CD4-positive, alpha-beta T cell treated with Interleukin-17A for 4 hours (primary cell): ENCODE measurements at regions not wholly inside any gene's neighbourhood (a gene's known extent, or its start where the extent isn't known, plus 50 kb on each side); places are given as distances from the start of the nearest gene placed in this dataset.
A peak's percentile ranks its signal among the peaks of the same experiment; 100 is the strongest.

ENCODE experiments used
- DNase-seq: peaks from one replicate; pipeline ENCODE4 v3.0.0-alpha.2; 2020; ENCODE audit warnings: mixed read lengths

DNA sequence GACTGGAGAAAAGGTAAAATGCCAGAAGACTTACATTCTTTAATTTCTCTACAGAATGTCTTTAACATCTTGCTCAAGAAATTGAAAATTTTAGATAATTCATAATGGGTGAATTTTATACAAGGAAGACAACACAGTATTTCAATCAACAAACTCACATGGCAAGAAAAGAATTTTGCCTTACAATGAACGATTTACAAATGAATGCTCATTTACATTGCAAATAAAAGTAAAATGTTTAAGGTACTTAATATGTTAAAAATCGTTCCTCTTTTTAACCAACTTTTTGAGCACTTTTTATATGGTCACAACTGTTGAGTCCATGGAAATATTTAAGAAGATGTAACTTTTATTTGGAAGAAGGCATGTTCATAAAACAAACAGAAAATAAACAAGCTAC is 174.8 kb upstream of the UBE2E2 start:
- DNase-seq = no peak

DNA sequence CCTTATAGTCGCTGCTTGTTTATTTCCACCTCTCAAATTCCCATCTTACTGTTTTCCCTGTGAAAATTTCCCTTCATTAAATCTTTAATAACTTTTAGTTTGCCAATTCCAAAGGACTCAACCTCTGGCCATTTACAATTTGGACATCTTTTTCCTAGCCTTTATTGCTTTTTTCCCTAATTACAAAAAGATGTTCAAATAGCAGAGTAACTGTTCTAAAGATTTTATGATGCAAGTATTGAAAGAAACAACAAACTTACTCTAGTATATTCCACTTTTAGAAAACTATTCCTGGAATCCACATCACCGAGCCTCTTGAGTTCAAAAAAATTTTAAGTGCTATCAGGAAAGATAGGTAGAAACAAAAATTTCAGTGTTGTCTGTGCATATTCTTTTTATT is 174.1 kb upstream of the UBE2E2 start:
- DNase-seq = no peak

DNA sequence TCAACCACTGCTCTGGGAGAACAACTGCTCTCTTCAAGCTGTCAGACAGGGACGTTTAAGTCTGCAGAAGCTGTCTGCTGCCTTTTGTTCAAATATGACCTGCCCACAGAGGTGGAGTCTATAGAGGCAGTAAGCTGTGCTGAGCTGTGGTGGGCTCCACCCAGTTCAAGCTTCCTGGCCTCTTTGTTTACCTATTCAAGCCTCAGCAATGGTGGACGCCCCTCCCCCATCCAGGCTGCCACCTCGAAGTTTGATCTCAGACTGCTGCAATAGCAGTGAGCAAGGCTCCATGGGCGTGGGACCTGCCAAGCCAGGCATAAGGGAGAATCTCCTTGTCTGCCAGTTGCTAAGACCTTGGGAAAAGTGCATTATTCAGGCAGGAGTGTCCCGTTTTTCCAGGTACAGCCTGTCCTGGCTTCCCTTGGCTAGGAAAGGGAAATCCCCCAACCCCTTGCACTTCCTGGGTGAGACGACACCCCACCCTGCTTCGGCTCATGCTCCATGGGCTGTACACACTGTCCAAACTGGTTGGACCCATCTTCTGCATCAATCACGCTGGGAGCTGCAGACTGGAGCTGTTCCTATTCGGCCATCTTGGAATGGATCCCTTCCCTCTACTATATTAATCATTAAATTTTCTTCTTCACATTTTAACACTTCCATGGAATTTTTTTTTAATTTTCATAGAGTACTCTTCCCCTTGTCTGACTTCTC is 167.0 kb upstream of the UBE2E2 start:
- DNase-seq = peak; percentile 20

DNA sequence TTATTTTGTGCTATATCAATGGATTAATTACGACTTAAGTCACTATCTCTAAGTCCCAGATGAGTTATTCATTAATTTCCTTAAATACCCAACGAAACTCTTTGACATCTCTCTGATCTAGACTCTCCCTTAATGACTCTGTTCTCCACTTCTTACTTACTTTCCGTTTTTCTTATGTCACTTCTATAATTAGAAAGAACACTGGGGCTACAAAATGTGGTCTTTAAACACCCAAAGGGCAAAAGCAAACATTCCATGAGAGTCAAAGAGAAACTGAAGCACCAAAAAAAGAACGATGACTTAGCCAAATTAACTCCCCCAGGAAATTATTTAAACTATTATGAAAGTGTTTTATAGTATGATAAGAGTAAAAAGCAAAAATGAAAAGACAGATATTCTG is 166.4 kb upstream of the UBE2E2 start:
- no peak for DNase-seq

DNA sequence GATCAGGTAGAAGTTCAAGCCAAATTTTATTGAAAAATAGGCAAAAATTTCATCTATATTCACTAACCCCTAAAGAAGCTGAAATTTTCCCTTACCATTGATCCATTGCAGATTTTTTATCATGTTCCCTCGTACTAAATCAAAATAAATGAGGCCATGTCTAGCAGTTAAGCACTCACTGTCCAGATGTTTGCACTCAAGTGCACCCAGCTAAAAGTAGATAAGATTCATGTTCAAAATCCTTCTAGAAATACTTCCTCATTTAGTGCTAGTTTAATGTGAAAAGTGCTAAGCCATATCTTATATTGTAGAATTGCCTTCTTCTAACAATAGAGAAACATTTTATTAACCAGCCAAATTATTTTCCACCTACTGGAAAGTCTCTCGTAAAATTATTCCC is 164.7 kb upstream of the UBE2E2 start:
- DNase-seq = no peak

DNA sequence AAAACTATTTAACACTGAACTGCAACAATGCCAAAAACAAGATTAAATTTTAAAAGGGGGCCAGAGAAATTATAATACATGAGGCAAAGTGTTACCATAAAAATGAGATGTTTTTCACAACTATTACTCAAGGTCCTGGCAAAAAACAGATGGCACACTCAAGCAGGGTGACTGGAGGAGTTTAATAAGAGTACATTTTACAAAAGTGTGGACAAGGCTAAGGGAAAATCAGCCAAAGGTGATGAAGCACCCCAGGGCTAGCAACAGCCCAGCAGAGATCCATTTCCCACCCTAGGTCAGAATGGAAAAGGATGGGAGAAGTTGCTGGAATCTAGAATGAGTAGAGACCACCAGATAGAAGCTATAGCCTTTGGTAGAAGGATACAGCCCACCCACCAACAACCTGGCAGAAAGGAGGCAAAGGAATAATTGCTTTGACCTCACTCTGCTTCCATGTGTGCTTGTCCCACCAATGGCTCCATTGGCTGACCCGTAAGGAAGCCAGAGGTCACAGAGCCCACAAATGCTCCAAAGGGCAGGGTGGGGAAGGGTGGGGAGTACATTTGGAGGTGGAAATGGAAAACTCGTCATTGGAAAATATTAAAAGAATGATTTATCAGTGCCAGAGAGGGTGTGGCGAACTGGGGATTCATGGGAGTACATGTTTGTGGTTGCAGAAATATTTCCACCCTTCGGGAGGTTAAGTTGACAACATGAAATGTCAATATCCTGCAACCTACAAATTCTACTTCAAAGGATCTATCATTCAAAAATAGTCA is 161.0 kb upstream of the UBE2E2 start:
- DNase-seq = no peak

DNA sequence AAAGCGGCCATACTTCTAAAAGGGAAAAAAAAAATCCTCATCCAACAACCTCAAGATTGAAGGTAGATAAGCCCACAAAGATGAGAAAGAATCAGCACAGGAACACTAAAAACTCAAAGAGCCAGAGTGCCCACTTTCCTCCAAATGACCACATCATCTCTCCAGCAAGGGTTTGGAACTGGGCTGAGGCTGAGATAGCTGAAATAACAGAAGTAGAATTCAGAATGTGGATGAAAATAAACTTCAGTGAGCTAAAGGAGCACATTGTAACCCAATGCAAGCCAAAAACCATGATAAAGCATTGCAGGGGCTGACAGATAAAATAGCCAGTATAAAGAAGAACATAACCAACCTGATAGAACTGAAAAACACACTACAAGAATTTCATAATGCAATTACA is 158.7 kb upstream of the UBE2E2 start:
- no peak for DNase-seq

DNA sequence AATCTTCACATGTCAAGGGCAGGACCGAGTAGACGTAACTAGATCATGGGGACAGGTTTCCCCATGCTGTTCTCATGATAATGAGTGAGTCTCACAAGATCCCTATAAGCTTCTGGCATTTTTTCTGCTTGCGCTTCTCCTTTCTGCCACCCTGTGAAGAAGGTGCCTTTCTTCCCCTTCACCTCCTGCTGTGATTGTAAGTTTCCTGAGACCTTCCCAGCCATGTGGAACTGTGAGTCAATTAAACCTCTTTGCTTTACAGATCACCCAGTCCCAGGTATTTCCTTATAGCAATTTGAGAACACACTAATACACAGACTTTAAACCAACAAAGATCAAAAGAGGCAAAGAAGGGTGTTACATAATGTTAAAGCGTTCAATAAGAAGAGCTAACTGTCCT is 156.6 kb upstream of the UBE2E2 start:
- DNase-seq = no peak

DNA sequence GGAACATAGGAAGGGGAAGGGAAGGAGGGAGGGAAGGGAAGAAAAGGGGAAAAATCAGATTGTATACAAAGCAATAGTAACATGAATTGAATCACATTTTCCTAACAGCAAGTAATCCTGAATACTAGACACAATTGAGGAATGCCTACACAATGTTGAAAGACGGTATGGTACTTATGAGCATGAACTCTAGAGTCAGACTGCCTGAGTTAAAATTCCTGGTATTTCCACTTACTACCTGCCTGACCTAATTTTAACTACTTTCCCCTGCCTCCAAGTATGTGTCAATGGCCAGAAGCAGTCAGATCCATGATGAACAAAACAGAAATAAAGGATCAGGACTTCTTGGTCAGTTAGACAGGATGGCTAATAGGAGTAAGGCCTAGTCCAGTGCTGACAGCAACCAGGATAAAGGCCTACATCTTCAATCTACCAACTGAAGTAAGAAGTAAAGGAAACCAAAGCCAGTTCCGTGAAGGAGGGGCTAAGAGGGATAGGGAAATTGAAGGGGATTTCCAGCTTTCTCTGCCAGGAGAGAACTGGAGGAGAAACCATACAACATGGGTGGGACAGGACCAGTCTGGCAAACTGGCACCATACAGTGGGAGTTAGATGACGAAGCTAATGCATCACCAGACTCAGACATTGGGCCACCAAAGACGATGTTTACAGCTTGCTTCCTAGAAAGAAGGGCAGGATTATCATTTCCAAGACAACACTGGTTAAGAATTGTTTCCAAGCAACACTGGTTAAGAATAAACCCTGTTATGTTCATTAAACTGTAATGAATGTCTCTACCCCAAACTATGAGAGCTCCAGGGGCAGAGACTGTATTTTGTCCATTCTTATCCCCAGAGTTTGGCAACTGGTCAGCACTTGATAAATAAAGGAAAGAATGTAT is 151.6 kb upstream of the UBE2E2 start:
- no peak for DNase-seq

DNA sequence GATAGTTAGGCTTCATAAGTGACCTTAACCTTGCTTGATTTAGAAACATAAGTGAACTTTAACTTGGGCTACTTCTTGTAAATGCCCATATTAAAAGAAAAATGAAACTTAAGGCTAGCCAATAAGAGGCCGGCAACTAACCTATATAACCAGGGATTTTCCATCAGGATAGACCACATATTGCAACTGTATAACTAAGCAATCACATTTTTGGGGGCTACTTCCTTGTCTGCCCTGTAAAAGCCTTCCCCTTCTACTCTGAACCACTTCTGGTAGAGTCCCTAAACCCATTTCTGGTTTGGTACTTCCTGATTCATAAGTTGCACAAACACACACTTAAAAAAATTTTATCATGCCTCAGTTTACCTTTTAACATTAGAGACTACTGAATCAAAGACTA is 150.9 kb upstream of the UBE2E2 start:
- DNase-seq = no peak

DNA sequence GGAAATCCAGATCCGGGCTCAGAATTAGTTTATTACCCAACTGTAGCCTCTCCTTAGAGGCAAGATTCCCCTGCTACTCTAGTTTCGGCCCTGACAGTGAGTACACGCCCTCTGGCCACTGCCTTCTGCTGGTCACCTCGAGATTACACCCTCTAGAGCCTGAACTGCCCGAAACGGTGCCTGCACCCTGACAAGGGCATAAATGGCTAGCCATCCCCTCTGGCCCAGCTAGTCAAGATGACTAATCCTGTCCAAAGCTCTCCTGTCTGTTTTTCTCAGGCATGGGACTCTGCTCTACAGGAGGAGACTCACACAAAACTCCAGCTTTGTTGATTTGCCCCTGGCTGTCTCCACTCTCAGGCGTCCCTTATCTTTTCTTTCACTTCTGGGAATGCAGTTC is 150.5 kb upstream of the UBE2E2 start:
- DNase-seq = no peak

DNA sequence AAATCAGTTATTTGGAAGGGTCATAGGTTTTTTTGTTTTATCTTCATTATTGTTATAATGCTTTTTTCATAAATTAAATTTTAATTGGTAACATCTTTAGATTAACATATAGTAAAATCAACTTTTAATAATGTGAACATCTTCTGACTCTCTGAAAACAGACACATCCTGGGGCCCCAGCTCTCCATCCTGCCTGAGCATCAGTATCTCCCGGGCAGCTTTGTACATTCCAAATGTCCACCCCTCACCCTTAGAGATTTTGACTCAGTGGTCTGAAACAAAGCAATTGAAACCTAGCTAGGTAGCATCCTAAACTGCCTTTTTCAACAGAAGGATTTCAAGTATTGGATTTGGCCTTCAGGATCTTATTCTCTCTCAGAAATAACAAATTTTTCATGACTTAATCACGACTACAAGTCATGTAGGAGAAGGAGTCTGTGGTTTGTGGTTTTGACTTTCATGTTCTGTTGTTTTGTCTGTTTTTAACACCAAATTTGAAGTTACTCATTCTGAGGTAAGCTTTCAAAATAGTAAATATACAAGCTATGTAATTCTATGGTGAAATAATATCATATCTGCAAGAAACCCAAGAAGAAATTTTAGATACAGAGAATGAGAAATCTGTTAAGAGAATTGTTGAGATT is 147.3 kb upstream of the UBE2E2 start:
- no peak for DNase-seq

DNA sequence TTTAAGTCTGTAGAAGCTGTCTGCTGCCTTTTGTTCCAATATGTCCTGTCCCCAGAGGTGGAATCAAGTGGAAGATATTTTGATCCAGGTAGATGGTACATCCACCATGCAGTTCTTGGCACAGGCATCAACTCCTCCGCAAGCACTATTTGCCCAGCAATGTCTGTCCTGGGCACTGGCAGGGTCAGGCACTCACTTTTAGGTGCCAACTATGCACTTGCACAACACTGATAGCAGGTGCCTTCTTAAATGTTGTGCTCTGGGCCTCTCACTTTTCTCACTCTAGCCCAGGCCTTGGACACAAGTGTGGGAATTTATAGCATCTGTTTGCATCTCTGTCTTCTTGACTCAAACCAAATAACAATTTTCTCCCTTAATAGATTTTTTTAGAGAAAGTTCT is 140.5 kb upstream of the UBE2E2 start:
- no peak for DNase-seq

DNA sequence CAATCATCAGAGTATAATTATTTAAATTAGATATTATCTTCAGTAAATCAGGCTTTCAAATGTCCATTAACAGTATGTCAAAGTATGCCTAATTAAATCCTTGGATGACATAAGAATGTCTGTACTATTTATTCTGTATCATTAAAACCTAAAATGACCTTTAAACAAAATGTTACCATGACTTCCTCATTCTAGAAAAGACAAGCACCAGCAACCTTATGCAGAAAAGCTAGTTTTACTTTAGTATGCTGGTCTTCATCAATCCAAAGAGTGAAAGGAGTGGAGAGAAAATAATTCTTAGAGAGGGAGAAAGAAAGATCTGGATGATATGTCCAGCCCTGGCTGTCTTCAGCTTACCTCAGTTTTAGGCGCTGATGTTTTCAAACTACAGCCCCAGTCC is 140.1 kb upstream of the UBE2E2 start:
- no peak for DNase-seq

DNA sequence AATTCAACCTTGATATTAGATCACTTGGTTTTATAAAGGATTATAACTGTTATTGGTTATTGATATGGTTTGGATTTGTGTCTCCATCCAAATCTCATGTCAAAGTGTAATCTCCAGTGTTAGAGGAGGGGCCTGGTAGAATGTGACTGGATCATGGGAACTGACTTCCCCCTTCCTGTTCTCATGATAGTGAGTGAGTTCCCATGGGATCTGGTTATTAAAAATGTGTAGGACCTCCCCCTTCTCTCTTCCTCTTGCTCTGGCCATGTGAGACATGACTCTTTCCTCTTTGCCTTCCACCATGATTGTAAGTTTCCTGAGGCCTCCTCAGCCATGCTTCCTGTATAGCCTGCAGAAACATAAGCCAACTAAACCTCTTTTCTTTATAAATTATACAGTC is 136.0 kb upstream of the UBE2E2 start:
- no peak for DNase-seq

DNA sequence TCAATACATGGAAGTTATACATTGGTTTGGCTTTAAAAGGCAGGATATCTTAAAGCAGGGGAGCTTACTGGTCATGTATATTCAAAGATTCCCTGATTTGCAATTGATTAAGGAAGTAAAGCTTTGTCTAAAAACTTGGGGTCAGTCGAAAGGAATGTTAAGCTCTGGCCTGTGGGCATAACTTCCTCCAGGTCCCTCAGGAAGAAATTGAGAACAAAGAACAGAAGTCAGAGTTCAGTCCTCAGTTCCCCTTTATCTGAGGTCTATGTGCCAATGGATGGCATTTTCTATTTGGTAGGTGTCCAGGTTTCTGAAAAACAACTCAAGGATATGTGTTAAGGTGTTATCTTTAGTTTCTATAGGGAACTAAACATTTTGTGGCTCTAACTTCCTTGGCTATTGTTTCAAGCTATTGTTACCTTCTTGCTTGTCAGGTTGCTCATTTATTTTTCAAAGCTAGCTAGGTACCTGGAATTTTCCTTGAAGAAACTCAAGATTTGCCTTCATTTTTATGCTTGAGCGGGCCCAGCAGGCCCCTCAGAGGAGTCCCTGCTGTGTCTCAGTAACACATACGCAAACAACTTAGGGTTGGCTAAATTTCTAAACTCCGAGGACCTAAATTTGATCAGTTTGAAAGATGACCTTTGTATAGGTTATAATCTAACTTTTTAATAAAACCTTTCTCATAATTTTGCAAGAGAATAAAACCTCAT is 135.0 kb upstream of the UBE2E2 start:
- no peak for DNase-seq

DNA sequence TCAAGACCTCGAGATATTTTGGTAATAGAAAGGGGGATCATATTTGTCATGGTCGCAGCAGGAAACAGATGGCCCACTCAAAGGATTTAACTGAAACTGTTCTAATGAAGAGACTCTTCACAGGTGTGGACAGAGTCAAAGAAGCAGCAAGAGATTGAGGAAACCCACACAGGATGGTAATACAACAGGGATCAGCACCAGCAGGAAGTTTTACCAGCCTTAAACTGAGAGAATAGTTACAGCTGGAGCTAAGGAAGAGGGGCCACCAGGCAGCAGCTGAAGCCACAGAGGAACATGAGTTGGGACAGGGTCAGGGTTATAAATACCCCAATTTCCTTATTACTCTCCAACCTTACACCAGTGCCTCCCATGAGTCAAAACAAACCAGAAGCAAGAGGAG is 131.8 kb upstream of the UBE2E2 start:
- no peak for DNase-seq

DNA sequence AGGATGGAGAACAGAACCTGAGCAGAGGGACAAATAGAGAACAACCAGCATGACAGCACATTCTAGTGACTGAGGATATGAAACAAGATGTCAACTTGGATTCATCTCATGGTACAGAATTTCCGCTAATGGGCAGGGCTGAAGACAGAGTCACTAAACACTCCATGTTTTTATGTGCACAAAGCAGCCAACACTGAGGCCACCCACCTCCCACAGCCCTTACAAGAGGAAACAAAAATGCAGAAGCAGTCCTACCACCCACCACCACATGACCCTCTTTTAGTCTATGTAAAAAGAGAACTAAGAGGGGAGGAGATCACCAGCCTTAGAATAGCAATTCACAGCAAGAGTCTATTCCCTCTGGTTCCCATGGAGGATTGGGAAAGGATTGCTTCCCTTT is 131.4 kb upstream of the UBE2E2 start:
- no peak for DNase-seq

DNA sequence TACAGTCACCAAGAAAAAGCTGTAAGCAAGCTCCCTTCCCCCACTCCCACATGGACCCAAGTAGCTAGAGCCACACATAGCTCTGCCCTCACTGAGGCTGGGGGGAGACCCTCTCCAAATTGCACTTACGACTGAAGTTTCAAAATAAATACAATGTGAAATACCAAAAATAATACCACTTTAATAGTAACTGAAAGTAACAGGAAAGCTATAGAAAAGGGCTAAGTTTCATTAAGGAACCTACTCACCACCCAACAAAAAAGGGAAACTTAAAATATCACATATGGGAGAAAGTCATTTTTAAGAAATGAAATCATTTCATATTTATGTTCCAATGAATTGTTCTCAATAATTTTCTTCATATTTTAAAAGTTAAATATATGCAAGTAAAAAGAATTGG is 130.4 kb upstream of the UBE2E2 start:
- no peak for DNase-seq

DNA sequence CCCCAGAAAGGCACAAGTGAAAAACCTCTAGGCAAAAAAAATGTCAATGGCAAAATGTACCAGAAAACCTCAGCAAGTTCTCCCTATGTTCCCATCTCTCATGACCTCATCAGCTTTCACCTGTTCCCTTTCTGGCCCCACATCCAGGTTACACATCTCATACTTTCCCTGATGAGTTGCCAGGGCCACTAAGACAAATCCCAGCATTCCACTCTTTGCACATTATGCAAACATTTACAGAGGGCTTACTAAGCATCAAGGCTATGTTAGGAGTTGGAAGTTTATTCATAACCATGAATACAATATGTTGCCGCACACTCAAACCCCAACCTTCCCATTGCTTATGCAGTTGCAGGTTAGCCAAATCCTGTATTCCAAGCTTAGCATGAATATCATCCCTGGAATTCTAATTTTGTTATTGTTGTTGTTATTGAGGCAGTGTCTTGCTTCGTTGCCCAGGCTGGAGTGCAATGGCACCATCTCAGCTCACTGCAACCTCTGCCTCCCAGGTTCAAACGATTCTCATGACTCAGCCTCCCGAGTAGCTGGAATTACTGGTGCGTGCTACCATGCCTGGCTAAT is 129.3 kb upstream of the UBE2E2 start:
- DNase-seq = no peak

DNA sequence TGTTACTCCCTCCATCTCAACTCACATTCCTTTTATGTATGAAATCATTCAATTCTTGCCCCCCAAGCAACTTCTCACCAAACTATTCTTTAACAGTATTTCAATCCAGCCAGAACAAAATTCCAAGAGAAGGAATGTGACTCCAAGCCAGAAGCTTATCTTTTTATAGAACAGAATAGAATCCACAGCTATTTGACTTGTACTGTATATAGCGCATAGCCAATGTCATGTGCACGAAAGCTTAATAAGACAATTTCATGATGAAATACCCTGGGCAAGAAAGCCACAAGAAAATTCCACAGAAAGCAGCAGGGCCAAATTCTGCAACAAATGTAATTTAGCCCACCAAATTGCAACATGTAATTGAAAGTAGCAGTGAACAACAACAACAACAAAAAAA is 127.6 kb upstream of the UBE2E2 start:
- no peak for DNase-seq

DNA sequence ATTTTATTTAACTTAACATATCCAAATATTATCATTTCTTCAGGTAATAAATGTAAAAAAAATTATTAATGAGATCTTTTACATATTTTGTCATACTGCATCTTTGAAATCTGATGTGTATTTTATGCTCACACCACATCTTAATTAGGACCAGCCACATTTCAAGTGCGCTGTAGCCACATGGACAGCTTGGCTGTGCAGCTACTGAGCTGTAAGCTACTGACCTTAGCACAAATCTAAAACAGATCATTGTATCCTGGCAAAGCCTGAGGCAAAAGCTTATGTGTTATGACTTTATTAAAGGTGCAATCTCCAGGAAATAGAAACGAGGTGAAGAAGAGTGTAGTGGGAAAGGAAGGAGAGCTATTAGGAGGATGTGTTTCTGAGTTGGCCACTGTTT is 126.7 kb upstream of the UBE2E2 start:
- DNase-seq = no peak
